H4 (cell line): ENCODE measurements at regions not wholly inside any gene's neighbourhood (a gene's known extent, or its start where the extent isn't known, plus 50 kb on each side); places are given as distances from the start of the nearest gene placed in this dataset.

ENCODE experiments used
- DNase-seq: peaks from one replicate; pipeline ENCODE4 v3.0.0-alpha.2; 2015; ENCODE audit warnings: low spot score

GRCh38 chr10:105383978-105384377, 742.9 kb downstream of the SORCS3 start:
- DNase-seq = no peak

- no peak for DNase-seq
Observed at GRCh38 chr10:105370692-105371091, 729.6 kb downstream of the SORCS3 start.

GRCh38 chr10:105359708-105360107, 718.6 kb downstream of the SORCS3 start:
- DNase-seq = no peak

- DNase-seq = no peak
Observed at GRCh38 chr10:105358911-105359310, 717.8 kb downstream of the SORCS3 start.

- no peak for DNase-seq
Observed at GRCh38 chr10:105356626-105357025, 715.5 kb downstream of the SORCS3 start.

GRCh38 chr10:105354010-105354409, 712.9 kb downstream of the SORCS3 start:
- no peak for DNase-seq

- DNase-seq = no peak
Observed at GRCh38 chr10:105352827-105353226, 711.7 kb downstream of the SORCS3 start.

- no peak for DNase-seq
Observed at GRCh38 chr10:105352281-105352680, 711.2 kb downstream of the SORCS3 start.

GRCh38 chr10:105351187-105351586, 710.1 kb downstream of the SORCS3 start:
- DNase-seq = no peak

- DNase-seq = no peak
Observed at GRCh38 chr10:105347487-105347886, 706.4 kb downstream of the SORCS3 start.

GRCh38 chr10:105342606-105343005, 701.5 kb downstream of the SORCS3 start:
- no peak for DNase-seq

- no peak for DNase-seq
Observed at GRCh38 chr10:105339669-105340068, 698.6 kb downstream of the SORCS3 start.

GRCh38 chr10:105328503-105329133, 687.5 kb downstream of the SORCS3 start:
- no peak for DNase-seq
